PFSK-1 (cell line): ENCODE measurements at regions not wholly inside any gene's neighbourhood (a gene's known extent, or its start where the extent isn't known, plus 50 kb on each side); places are given as distances from the start of the nearest gene placed in this dataset.

Experiments
- FOXP2 ChIP-seq: optimal IDR thresholded peaks from 2 replicates; pipeline ENCODE3; 2011; ENCODE audit warnings: borderline replicate concordance, control low read depth, inconsistent platforms; ENCODE audit not compliant: insufficient read depth; ENCODE audit errors: extremely low read length, extremely low read depth
- POLR2AphosphoS5 ChIP-seq: IDR thresholded peaks from 2 replicates; pipeline ENCODE4 v1.6.1; 2012; ENCODE audit warnings: low read depth, mild to moderate bottlenecking, control low read depth, low read length, moderate library complexity
- REST ChIP-seq, 2 experiments: IDR thresholded peaks; 2 replicates each; pipeline versions ENCODE4 v1.6.1 to v1.8.0; 2011 to 2012; ENCODE audit warnings: low read depth in 2 of 2, low read length in 2 of 2, control low read depth in 1 of 2, inconsistent platforms in 1 of 2, mild to moderate bottlenecking in 1 of 2, moderate library complexity in 1 of 2; ENCODE audit not compliant: insufficient read depth in 1 of 2
- SIN3A ChIP-seq: IDR thresholded peaks from 2 replicates; pipeline ENCODE4 v1.6.1; 2012; ENCODE audit warnings: mild to moderate bottlenecking, low read length, moderate library complexity, borderline replicate concordance; ENCODE audit not compliant: insufficient read depth
- TAF1 ChIP-seq: IDR thresholded peaks from 2 replicates; pipeline ENCODE4 v1.6.1; 2012; ENCODE audit warnings: low read length, control low read depth, borderline replicate concordance; ENCODE audit not compliant: insufficient read depth

DNA sequence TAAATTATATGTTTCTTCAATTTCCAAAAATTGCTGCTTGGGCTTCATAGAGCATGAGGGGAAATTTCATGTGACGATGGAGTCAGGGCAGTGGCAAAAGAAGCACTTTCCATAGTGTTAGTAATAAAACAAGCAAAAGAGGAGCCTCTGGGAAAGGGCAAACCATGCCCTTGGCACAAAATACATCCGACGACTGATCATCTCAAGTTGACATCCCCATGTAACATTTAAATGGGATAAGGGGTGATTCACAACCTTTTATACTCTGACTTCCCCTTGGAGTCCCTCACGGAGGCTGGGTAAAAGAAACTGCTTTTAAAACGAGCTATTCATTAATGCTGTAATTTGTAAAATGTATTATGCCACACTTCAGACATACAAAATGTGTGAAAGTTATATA is 161.4 kb upstream of the DMRT1 start:
- TF ChIP-seq POLR2AphosphoS5 (no peak), TAF1 (no peak), SIN3A (no peak), REST (IDR thresholded peaks at IDR 0.05; ENCODE audit: insufficient read depth in 1 of 2, low read depth in 2 of 2, low read length in 2 of 2) (no peak), FOXP2 (no peak)
